ENCODE measurements at regions not wholly inside any gene's neighbourhood (a gene's known extent, or its start where the extent isn't known, plus 50 kb on each side); places are given as distances from the start of the nearest gene placed in this dataset.

GRCh38 chr4:176896211-176896610 is 103.5 kb upstream of the VEGFC start:
- TF ChIP-seq CTCF (IDR thresholded peaks at IDR 0.05; ENCODE audit: low read depth, low read length, poor library complexity, severe bottlenecking) (no peak), EZH2phosphoT487 (IDR thresholded peaks at IDR 0.05; ENCODE audit: borderline replicate concordance, low read length) (no peak)
